ENCODE measurements at regions not wholly inside any gene's neighbourhood (a gene's known extent, or its start where the extent isn't known, plus 50 kb on each side); places are given as distances from the start of the nearest gene placed in this dataset.

- no peak for TF ChIP-seq CTCF (conservative IDR thresholded peaks at IDR 0.05; ENCODE audit: low read length)
- TF ChIP-seq EZH2phosphoT487 (IDR thresholded peaks at IDR 0.05; ENCODE audit: borderline replicate concordance): no peak
Measured at GRCh38 chr9:113786071-113786470, 90.0 kb upstream of the ZNF618 start.
